Caco-2 (cell line): ENCODE measurements at regions not wholly inside any gene's neighbourhood (a gene's known extent, or its start where the extent isn't known, plus 50 kb on each side); places are given as distances from the start of the nearest gene placed in this dataset.

ENCODE experiments used
- BruUV-seq: library from RNA; stranded (reverse); fragments of 400-500 nt; replicated peaks from 2 replicates; lab custom pipeline; 2021; lab: Mats Ljungman, UMichigan
- CTCF ChIA-PET: fragments of 300-600 bp; sonication (Branson Sonifier 250); formaldehyde crosslinking; loops from one replicate; lab custom pipeline; 2022; ENCODE audit warnings: antibody characterized with exemption; lab: Charles Lee
- POLR2A ChIA-PET: fragments of 300-600 bp; sonication (Branson Sonifier 250); formaldehyde crosslinking; loops from one replicate; lab custom pipeline; 2022; ENCODE audit warnings: antibody characterized with exemption; lab: Charles Lee
- DNase-seq, 2 experiments: peaks; one replicate each; pipeline versions ENCODE4 v3.0.0 to v3.0.0-alpha.2; 2020 to 2022
- H3K27me3 ChIP-seq: replicated peaks from 2 replicates; pipeline ENCODE4 v1.6.0; 2011; ENCODE audit warnings: low read length; ENCODE audit not compliant: control insufficient read depth, insufficient read depth
- H3K36me3 ChIP-seq: 2 replicates; pipeline ENCODE4 v1.5.1; 2011; ENCODE audit warnings: low read length; ENCODE audit not compliant: control insufficient read depth, insufficient read depth
- H3K4me1 ChIP-seq: fragments of 250-450 bp; sonication (Bioruptor Pico); 2 replicates; pipeline ENCODE4 v1.5.1; 2020; ENCODE audit warnings: mild to moderate bottlenecking
- H3K4me3 ChIP-seq: 2 replicates; pipeline ENCODE4 v1.5.1; 2011; ENCODE audit warnings: low read depth, mild to moderate bottlenecking, control low read depth, low read length
- H3K9me3 ChIP-seq: fragments of 250-450 bp; sonication (Bioruptor Pico); 2 replicates; pipeline ENCODE4 v1.5.1; 2020; ENCODE audit warnings: mild to moderate bottlenecking, moderate library complexity
- H3K27ac Mint-ChIP-seq: one replicate; pipeline ENCODE4 v1.8.0; 2022; ENCODE audit warnings: mixed read lengths; ENCODE audit not compliant: unreplicated experiment
- H3K27me3 Mint-ChIP-seq: one replicate; pipeline ENCODE4 v1.8.0; 2022; ENCODE audit warnings: mixed read lengths; ENCODE audit not compliant: insufficient read depth, unreplicated experiment
- H3K36me3 Mint-ChIP-seq: one replicate; pipeline ENCODE4 v1.8.0; 2022; ENCODE audit warnings: mild to moderate bottlenecking, mixed read lengths; ENCODE audit not compliant: insufficient read depth, unreplicated experiment
- H3K4me1 Mint-ChIP-seq: one replicate; pipeline ENCODE4 v1.8.0; 2022; ENCODE audit warnings: low read depth, mixed read lengths; ENCODE audit not compliant: unreplicated experiment
- H3K4me3 Mint-ChIP-seq: one replicate; pipeline ENCODE4 v1.8.0; 2022; ENCODE audit warnings: mild to moderate bottlenecking, moderate library complexity, mixed read lengths; ENCODE audit not compliant: unreplicated experiment
- H3K9me3 Mint-ChIP-seq: one replicate; pipeline ENCODE4 v1.8.0; 2022; ENCODE audit warnings: mixed read lengths; ENCODE audit not compliant: unreplicated experiment
- intact Hi-C: fragments of 100-400 bp; cut with micrococcal nuclease; formaldehyde crosslinking; loops from one replicate; pipeline ENCODE4 v1.10.0; 2022; ENCODE audit not compliant: unreplicated experiment
- TF ChIP-seq, protein P1 (sequence below), 2 experiments: fragments of 200-600 bp in 1 of 2; IDR thresholded peaks; 1 replicate in 1 of 2; 2 replicates in 1 of 2; pipeline versions ENCODE4 v1.5.1 to v1.8.0; 2011 to 2022; ENCODE audit warnings: antibody characterized with exemption in 1 of 2, control low read depth in 1 of 2, inconsistent platforms in 1 of 2, low read depth in 1 of 2, low read length in 1 of 2, mild to moderate bottlenecking in 1 of 2, moderate library complexity in 1 of 2; ENCODE audit not compliant: insufficient read depth in 1 of 2, severe bottlenecking in 1 of 2, unreplicated experiment in 1 of 2

DNA sequence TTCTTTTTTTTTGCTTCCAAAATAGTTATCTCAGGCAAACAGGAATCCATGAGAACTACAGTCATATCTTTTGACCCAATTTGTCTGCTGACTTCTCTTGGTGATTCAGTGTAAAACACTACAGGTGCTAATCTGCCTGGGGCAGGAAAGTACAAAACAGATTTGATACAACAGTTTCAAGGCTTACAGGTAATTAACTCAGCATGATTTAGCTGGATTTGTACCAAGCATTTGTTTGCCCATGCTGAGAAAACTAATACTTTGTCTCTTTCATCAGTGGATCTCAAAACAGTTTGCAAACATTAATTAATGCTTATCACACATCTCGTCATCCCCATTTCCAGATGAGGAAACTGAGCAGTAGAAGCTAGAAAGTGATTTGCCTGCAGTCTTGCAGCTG lies 312.5 kb upstream of the SEMA6A start:
- no peaks in the 10 kb centered on the region for H3K36me3 ChIP-seq
- BruUV-seq: no TSS peak
- no peaks in the 10 kb centered on the region for H3K4me1 ChIP-seq
- Mint-ChIP-seq H3K9me3 (no peaks in the 10 kb centered on the region), H3K36me3 (no peaks in the 10 kb centered on the region), H3K27me3 (no peaks in the 10 kb centered on the region), H3K4me3 (no peak overlapping the region), H3K27ac (no peak overlapping the region), H3K4me1 (peaks cover 12% of the 10 kb centered on the region)
- POLR2A ChIA-PET: no interaction called here
- CTCF ChIA-PET: no interaction called here
- intact Hi-C loops: no loop called here
- no peaks in the 10 kb centered on the region for H3K9me3 ChIP-seq
- H3K27me3 ChIP-seq: no peaks in the 10 kb centered on the region
- TF ChIP-seq, protein P1, sequence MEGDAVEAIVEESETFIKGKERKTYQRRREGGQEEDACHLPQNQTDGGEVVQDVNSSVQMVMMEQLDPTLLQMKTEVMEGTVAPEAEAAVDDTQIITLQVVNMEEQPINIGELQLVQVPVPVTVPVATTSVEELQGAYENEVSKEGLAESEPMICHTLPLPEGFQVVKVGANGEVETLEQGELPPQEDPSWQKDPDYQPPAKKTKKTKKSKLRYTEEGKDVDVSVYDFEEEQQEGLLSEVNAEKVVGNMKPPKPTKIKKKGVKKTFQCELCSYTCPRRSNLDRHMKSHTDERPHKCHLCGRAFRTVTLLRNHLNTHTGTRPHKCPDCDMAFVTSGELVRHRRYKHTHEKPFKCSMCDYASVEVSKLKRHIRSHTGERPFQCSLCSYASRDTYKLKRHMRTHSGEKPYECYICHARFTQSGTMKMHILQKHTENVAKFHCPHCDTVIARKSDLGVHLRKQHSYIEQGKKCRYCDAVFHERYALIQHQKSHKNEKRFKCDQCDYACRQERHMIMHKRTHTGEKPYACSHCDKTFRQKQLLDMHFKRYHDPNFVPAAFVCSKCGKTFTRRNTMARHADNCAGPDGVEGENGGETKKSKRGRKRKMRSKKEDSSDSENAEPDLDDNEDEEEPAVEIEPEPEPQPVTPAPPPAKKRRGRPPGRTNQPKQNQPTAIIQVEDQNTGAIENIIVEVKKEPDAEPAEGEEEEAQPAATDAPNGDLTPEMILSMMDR (IDR thresholded peaks at IDR 0.05; ENCODE audit: insufficient read depth in 1 of 2, low read depth in 1 of 2, low read length in 1 of 2, severe bottlenecking in 1 of 2, unreplicated experiment in 1 of 2): no peak
- no peak for DNase-seq
- no peak overlapping the region for H3K4me3 ChIP-seq

DNA sequence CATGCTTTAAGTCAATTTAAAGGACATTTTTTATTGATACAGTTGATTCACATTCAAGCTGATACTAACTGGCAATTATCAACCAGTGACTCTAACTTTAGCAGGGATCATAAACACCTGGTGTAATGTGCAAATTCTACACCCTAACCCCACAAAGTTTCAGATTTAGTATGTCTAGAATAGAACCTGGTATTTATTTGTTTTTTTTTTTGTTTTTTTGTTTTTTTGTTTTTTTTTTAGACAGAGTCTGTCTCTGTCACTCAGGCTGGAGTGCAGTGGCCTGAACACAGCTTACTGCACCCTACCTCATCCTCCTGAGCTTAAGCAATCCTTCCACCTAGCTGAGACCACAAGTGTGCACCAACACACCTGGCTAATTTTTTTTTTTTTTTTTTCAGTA lies 311.2 kb upstream of the SEMA6A start:
- intact Hi-C loops: no loop called here
- no peaks in the 10 kb centered on the region for H3K36me3 ChIP-seq
- no peaks in the 10 kb centered on the region for H3K27me3 Mint-ChIP-seq
- H3K36me3 Mint-ChIP-seq: no peaks in the 10 kb centered on the region
- no peaks in the 10 kb centered on the region; the same call in 1 of the 2 replicates for H3K27me3 ChIP-seq
- CTCF ChIA-PET: interaction anchor here (0.7 kb wide), 1 partner anchor 771 kb away, joined by 3 read pairs; no protein-coding TSS in a partner anchor
- H3K9me3 Mint-ChIP-seq: no peaks in the 10 kb centered on the region
- H3K27ac Mint-ChIP-seq: no peak overlapping the region
- no peaks in the 10 kb centered on the region for H3K4me1 ChIP-seq
- no peaks in the 10 kb centered on the region for H3K9me3 ChIP-seq
- POLR2A ChIA-PET: no interaction called here
- TF ChIP-seq, protein P1 (IDR thresholded peaks at IDR 0.05; ENCODE audit: insufficient read depth in 1 of 2, low read depth in 1 of 2, low read length in 1 of 2, severe bottlenecking in 1 of 2, unreplicated experiment in 1 of 2): no peak
- H3K4me3 Mint-ChIP-seq: no peak overlapping the region
- DNase-seq: no peak
- H3K4me3 ChIP-seq: no peak overlapping the region
- BruUV-seq: no TSS peak
- peaks cover 19% of the 10 kb centered on the region for H3K4me1 Mint-ChIP-seq

GRCh38 chr5:116883875-116884274 lies 309.3 kb upstream of the SEMA6A start:
- Mint-ChIP-seq H3K27me3 (no peaks in the 10 kb centered on the region), H3K36me3 (no peaks in the 10 kb centered on the region), H3K9me3 (no peaks in the 10 kb centered on the region), H3K4me1 (peaks cover 19% of the 10 kb centered on the region), H3K4me3 (no peak overlapping the region), H3K27ac (no peak overlapping the region)
- Histone ChIP-seq H3K9me3 (no peaks in the 10 kb centered on the region), H3K4me1 (no peaks in the 10 kb centered on the region), H3K27me3 (no peaks in the 10 kb centered on the region; the same call in 1 of the 2 replicates), H3K4me3 (no peak overlapping the region), H3K36me3 (no peaks in the 10 kb centered on the region)
- TF ChIP-seq, protein P1 (IDR thresholded peaks at IDR 0.05; ENCODE audit: insufficient read depth in 1 of 2, low read depth in 1 of 2, low read length in 1 of 2, severe bottlenecking in 1 of 2, unreplicated experiment in 1 of 2): no peak
- no peak for DNase-seq
- intact Hi-C loops: no loop called here
- BruUV-seq: no TSS peak
- ChIA-PET CTCF (no interaction called here), POLR2A (no interaction called here)
